MM.1S (cell line): ENCODE measurements at regions not wholly inside any gene's neighbourhood (a gene's known extent, or its start where the extent isn't known, plus 50 kb on each side); places are given as distances from the start of the nearest gene placed in this dataset.

Source experiments
- DNase-seq: peaks from one replicate; pipeline ENCODE4 v3.0.0-alpha.2; 2015
- H2AFZ ChIP-seq: fragments of 300-600 bp; sonication (generic); 2 replicates; pipeline ENCODE4 v1.6.0; 2016; ENCODE audit warnings: antibody characterized with exemption, low read length
- H3F3A ChIP-seq: fragments of 300-600 bp; sonication (generic); 2 replicates; pipeline ENCODE4 v1.6.1; 2016; ENCODE audit warnings: mild to moderate bottlenecking, antibody characterized with exemption, low read length, moderate library complexity, mixed read lengths; ENCODE audit not compliant: insufficient read depth
- H3K27ac ChIP-seq: fragments of 300-600 bp; sonication (generic); 2 replicates; pipeline ENCODE4 v1.5.1; 2016; ENCODE audit warnings: mild to moderate bottlenecking, low read length
- H3K27me3 ChIP-seq: fragments of 300-600 bp; sonication (generic); replicated peaks from 2 replicates; pipeline ENCODE4 v1.6.0; 2016; ENCODE audit warnings: low read length; ENCODE audit not compliant: insufficient read depth
- H3K36me3 ChIP-seq: fragments of 300-600 bp; sonication (generic); replicated peaks from 2 replicates; pipeline ENCODE4 v1.6.1; 2016; ENCODE audit warnings: mild to moderate bottlenecking, low read length, mixed read lengths; ENCODE audit not compliant: insufficient read depth
- H3K4me1 ChIP-seq: fragments of 300-600 bp; sonication (generic); 2 replicates; pipeline ENCODE4 v1.6.1; 2016; ENCODE audit warnings: low read length, mixed read lengths
- H3K4me2 ChIP-seq: fragments of 300-600 bp; sonication (generic); 2 replicates; pipeline ENCODE4 v1.6.0; 2016; ENCODE audit warnings: low read depth, low read length
- H3K4me3 ChIP-seq: fragments of 300-600 bp; sonication (generic); 2 replicates; pipeline ENCODE4 v1.5.1; 2016; ENCODE audit warnings: low read length, mixed read lengths
- H3K79me2 ChIP-seq: fragments of 300-600 bp; sonication (generic); 2 replicates; pipeline ENCODE4 v1.6.1; 2016; ENCODE audit warnings: mixed run types, low read length, mixed read lengths
- H3K9ac ChIP-seq: fragments of 300-600 bp; sonication (generic); 2 replicates; pipeline ENCODE4 v1.6.1; 2016; ENCODE audit warnings: low read length, mixed read lengths
- H3K9me2 ChIP-seq: fragments of 300-600 bp; sonication (generic); replicated peaks from 2 replicates; pipeline ENCODE4 v1.6.1; 2016; ENCODE audit warnings: mild to moderate bottlenecking, low read length, mixed read lengths; ENCODE audit not compliant: insufficient read depth
- H3K9me3 ChIP-seq: fragments of 300-600 bp; sonication (generic); replicated peaks from 2 replicates; pipeline ENCODE4 v1.6.1; 2016; ENCODE audit warnings: mild to moderate bottlenecking, low read length, mixed read lengths; ENCODE audit not compliant: insufficient read depth
- H4K20me1 ChIP-seq: fragments of 300-600 bp; sonication (generic); 2 replicates; pipeline ENCODE4 v1.6.1; 2016; ENCODE audit warnings: mild to moderate bottlenecking, low read length, moderate library complexity, mixed read lengths; ENCODE audit not compliant: insufficient read depth
- CTCF ChIP-seq: fragments of 300-600 bp; sonication (generic); IDR thresholded peaks from 2 replicates; pipeline ENCODE4 v1.5.1; 2016; ENCODE audit warnings: antibody characterized with exemption, low read length, mixed read lengths
- EZH2 ChIP-seq: fragments of 300-600 bp; sonication (generic); optimal IDR thresholded peaks from 2 replicates; pipeline ENCODE3; 2017; ENCODE audit warnings: low read depth, mild to moderate bottlenecking, antibody characterized with exemption, low read length, mixed read lengths
- EZH2phosphoT487 ChIP-seq: fragments of 300-600 bp; sonication (generic); IDR thresholded peaks from 2 replicates; pipeline ENCODE4 v1.6.1; 2018; ENCODE audit warnings: antibody characterized with exemption, low read length

- Histone ChIP-seq H3K27ac (no peak overlapping the region), H4K20me1 (no peaks in the 10 kb centered on the region), H3K9me3 (no peaks in the 10 kb centered on the region), H3K27me3 (no peaks in the 10 kb centered on the region), H3K36me3 (no peaks in the 10 kb centered on the region), H3K4me1 (no peaks in the 10 kb centered on the region), H2AFZ (no peak overlapping the region), H3K4me3 (no peak overlapping the region), H3K4me2 (no peak overlapping the region), H3K9me2 (no peaks in the 10 kb centered on the region), H3K79me2 (no peaks in the 10 kb centered on the region), H3F3A (no peaks in the 10 kb centered on the region), H3K9ac (no peak overlapping the region)
- no peak for TF ChIP-seq CTCF
- no peak for TF ChIP-seq EZH2
- TF ChIP-seq EZH2phosphoT487, result no peak
- DNase-seq, result no peak
These were observed 149.5 kb downstream of the PCSK1 start for GRCh38 chr5:96283589-96283988.

GRCh38 chr5:96282020-96282419 lies 151.0 kb downstream of the PCSK1 start:
- H3F3A ChIP-seq, result no peaks in the 10 kb centered on the region
- H3K79me2 ChIP-seq, result no peaks in the 10 kb centered on the region
- H3K9me3 ChIP-seq, result no peaks in the 10 kb centered on the region
- DNase-seq, result no peak
- H3K9me2 ChIP-seq, result no peaks in the 10 kb centered on the region
- H3K4me2 ChIP-seq, result no peak overlapping the region
- H3K36me3 ChIP-seq, result no peaks in the 10 kb centered on the region
- no peaks in the 10 kb centered on the region for H4K20me1 ChIP-seq
- no peak overlapping the region for H3K4me3 ChIP-seq
- no peaks in the 10 kb centered on the region for H3K27me3 ChIP-seq
- no peak overlapping the region for H3K27ac ChIP-seq
- no peak overlapping the region for H2AFZ ChIP-seq
- no peaks in the 10 kb centered on the region for H3K4me1 ChIP-seq
- H3K9ac ChIP-seq, result no peak overlapping the region
- TF ChIP-seq CTCF (no peak), EZH2 (no peak), EZH2phosphoT487 (no peak)

- TF ChIP-seq CTCF, result no peak
- TF ChIP-seq EZH2phosphoT487, result no peak
- TF ChIP-seq EZH2, result no peak
- no peak overlapping the region for H3K4me3 ChIP-seq
- no peaks in the 10 kb centered on the region for H3F3A ChIP-seq
- DNase-seq, result no peak
- no peaks in the 10 kb centered on the region for H3K9me2 ChIP-seq
- no peaks in the 10 kb centered on the region for H3K4me1 ChIP-seq
- H3K9me3 ChIP-seq, result no peaks in the 10 kb centered on the region
- no peak overlapping the region for H3K27ac ChIP-seq
- H3K36me3 ChIP-seq, result no peaks in the 10 kb centered on the region
- no peak overlapping the region for H3K9ac ChIP-seq
- no peaks in the 10 kb centered on the region for H3K27me3 ChIP-seq
- no peaks in the 10 kb centered on the region for H3K79me2 ChIP-seq
- H3K4me2 ChIP-seq, result no peak overlapping the region
- H4K20me1 ChIP-seq, result no peaks in the 10 kb centered on the region
- no peak overlapping the region for H2AFZ ChIP-seq
These were observed 152.1 kb downstream of the PCSK1 start for GRCh38 chr5:96280946-96281393.
